A673 (cell line): ENCODE measurements at regions not wholly inside any gene's neighbourhood (a gene's known extent, or its start where the extent isn't known, plus 50 kb on each side); places are given as distances from the start of the nearest gene placed in this dataset.
"Not testable (repeated sequence)": the region's sequence is repeated elsewhere in the genome, so short reads cannot be mapped to it uniquely, and the experiment has no call there.

Source experiments
- BruUV-seq: library from RNA; stranded (reverse); fragments of 400-500 nt; replicated peaks from 2 replicates; lab custom pipeline; 2021; lab: Mats Ljungman, UMichigan
- CTCF ChIA-PET: fragments of 300-600 bp; sonication (Branson Sonifier 250); formaldehyde crosslinking; loops from one replicate; lab custom pipeline; 2022; ENCODE audit warnings: antibody characterized with exemption; lab: Charles Lee
- POLR2A ChIA-PET: fragments of 300-600 bp; sonication (Branson Sonifier 250); formaldehyde crosslinking; loops from one replicate; lab custom pipeline; 2022; ENCODE audit warnings: antibody characterized with exemption; ENCODE audit not compliant: low non-redundant PET; lab: Charles Lee
- DNase-seq: peaks from one replicate; pipeline ENCODE4 v3.0.0-alpha.2; 2015; ENCODE audit warnings: low spot score
- H3K27ac ChIP-seq: fragments of 200-600 bp; sonication (generic); 2 replicates; pipeline ENCODE4 v1.5.1; 2016; ENCODE audit warnings: mixed run types, low read depth, mild to moderate bottlenecking, mixed read lengths, antibody characterized with exemption, low read length; ENCODE audit not compliant: poor library complexity, severe bottlenecking
- H3K27me3 ChIP-seq: fragments of 200-600 bp; sonication (generic); replicated peaks from 2 replicates; pipeline ENCODE4 v1.6.1; 2017; ENCODE audit warnings: mixed run types, low read depth, mild to moderate bottlenecking, mixed read lengths, antibody characterized with exemption, low read length; ENCODE audit not compliant: insufficient read depth, poor library complexity
- H3K36me3 ChIP-seq: fragments of 200-600 bp; sonication (generic); 2 replicates; pipeline ENCODE4 v1.6.1; 2016; ENCODE audit warnings: mixed run types, mild to moderate bottlenecking, mixed read lengths, antibody characterized with exemption, low read length; ENCODE audit not compliant: insufficient read depth, poor library complexity, severe bottlenecking
- H3K4me1 ChIP-seq: fragments of 200-600 bp; sonication (generic); 2 replicates; pipeline ENCODE4 v1.6.1; 2017; ENCODE audit warnings: mixed run types, mild to moderate bottlenecking, mixed read lengths, antibody characterized with exemption, low read length; ENCODE audit not compliant: insufficient read depth, poor library complexity, severe bottlenecking
- H3K4me3 ChIP-seq: fragments of 200-600 bp; sonication (generic); 2 replicates; pipeline ENCODE4 v1.5.1; 2016; ENCODE audit warnings: low read depth, mixed run types, mild to moderate bottlenecking, mixed read lengths, low read length; ENCODE audit not compliant: poor library complexity, severe bottlenecking
- H3K9me3 ChIP-seq: fragments of 200-600 bp; sonication (generic); 2 replicates; pipeline ENCODE4 v1.6.1; 2016; ENCODE audit warnings: mixed run types, low read depth, mild to moderate bottlenecking, mixed read lengths, antibody characterized with exemption, low read length; ENCODE audit not compliant: poor library complexity, severe bottlenecking
- EZH2 ChIP-seq: fragments of 200-600 bp; sonication (generic); IDR thresholded peaks from 2 replicates; pipeline ENCODE4 v1.6.1; 2017; ENCODE audit warnings: borderline replicate concordance, low read depth, mild to moderate bottlenecking, mixed read lengths, antibody characterized with exemption, low read length; ENCODE audit not compliant: poor library complexity, severe bottlenecking
- intact Hi-C: fragments of 100-400 bp; cut with micrococcal nuclease; formaldehyde crosslinking; loops from one replicate; pipeline ENCODE4 v1.10.0; 2022; ENCODE audit not compliant: unreplicated experiment
- TF ChIP-seq, protein P1 (sequence below): fragments of 300-800, 200-600 bp; sonication (generic); conservative IDR thresholded peaks from 2 replicates; pipeline ENCODE4 v1.5.1; 2017; ENCODE audit warnings: low read depth, mild to moderate bottlenecking, antibody characterized with exemption, low read length, moderate library complexity, mixed read lengths

- BruUV-seq, DNase-seq, intact Hi-C loops, H3K27ac ChIP-seq, H3K9me3 ChIP-seq, H3K27me3 ChIP-seq, CTCF ChIA-PET, POLR2A ChIA-PET, H3K36me3 ChIP-seq, H3K4me1 ChIP-seq, H3K4me3 ChIP-seq: not testable (repeated sequence)
These were observed 53.3 kb upstream of the ARL4D start for GRCh38 chr17:43345515-43345914.

DNA sequence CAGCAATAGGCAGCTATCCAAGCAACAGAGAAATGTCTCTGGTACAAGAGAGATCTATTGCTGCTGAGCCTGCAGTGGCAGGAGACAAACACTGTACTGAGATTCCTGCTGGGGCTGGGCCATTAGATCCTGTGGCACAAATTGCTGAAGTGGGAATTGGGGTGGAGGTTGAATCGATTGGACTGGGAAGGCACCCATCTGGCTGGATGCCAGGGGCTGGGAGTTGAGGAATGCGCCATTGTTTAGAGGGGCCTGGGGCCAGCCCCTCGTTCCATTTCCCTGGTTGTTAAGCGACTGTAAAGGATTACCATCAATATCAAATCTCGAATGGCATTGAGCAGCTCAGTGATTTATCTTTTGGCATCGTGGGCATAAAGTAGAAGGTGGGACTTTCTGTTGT, 54.1 kb upstream of the ARL4D start:
- no TSS peak for BruUV-seq
- Histone ChIP-seq H3K4me3 (no peak overlapping the region), H3K36me3 (no peaks in the 10 kb centered on the region), H3K27ac (no peak overlapping the region), H3K9me3 (no peaks in the 10 kb centered on the region), H3K27me3 (no peaks in the 10 kb centered on the region), H3K4me1 (no peaks in the 10 kb centered on the region)
- intact Hi-C loops: no loop called here
- DNase-seq: no peak
- TF ChIP-seq EZH2: no peak
- TF ChIP-seq, protein P1, sequence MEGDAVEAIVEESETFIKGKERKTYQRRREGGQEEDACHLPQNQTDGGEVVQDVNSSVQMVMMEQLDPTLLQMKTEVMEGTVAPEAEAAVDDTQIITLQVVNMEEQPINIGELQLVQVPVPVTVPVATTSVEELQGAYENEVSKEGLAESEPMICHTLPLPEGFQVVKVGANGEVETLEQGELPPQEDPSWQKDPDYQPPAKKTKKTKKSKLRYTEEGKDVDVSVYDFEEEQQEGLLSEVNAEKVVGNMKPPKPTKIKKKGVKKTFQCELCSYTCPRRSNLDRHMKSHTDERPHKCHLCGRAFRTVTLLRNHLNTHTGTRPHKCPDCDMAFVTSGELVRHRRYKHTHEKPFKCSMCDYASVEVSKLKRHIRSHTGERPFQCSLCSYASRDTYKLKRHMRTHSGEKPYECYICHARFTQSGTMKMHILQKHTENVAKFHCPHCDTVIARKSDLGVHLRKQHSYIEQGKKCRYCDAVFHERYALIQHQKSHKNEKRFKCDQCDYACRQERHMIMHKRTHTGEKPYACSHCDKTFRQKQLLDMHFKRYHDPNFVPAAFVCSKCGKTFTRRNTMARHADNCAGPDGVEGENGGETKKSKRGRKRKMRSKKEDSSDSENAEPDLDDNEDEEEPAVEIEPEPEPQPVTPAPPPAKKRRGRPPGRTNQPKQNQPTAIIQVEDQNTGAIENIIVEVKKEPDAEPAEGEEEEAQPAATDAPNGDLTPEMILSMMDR: no peak
- ChIA-PET CTCF (no interaction called here), POLR2A (no interaction called here)

DNA sequence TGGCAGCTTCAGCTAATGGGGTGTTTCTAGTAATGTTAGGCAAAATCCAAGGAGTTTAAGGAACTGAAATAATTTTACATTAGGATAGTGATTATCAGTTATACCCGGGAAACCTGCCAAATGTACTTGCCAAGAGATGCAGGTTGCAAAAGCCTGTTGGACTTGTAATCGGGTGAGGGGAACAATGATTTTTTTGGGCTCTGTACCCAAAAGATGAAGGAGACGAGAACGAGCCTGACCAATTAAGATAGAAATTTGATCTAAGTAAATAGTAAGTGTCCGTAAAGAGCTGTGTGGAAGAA, 56.3 kb upstream of the ARL4D start:
- no peaks in the 10 kb centered on the region for H3K36me3 ChIP-seq
- CTCF ChIA-PET: interaction anchor here (1.1 kb wide), 1 partner anchor 141 kb away, joined by 3 read pairs; the partner anchor contains the start of gene DHX8
- intact Hi-C loops: no loop called here
- TF ChIP-seq EZH2: no peak
- TF ChIP-seq, protein P1: no peak
- H3K4me3 ChIP-seq: no peak overlapping the region
- H3K27ac ChIP-seq: no peak overlapping the region
- POLR2A ChIA-PET: no interaction called here
- H3K27me3 ChIP-seq: no peaks in the 10 kb centered on the region
- no TSS peak for BruUV-seq
- no peaks in the 10 kb centered on the region for H3K4me1 ChIP-seq
- DNase-seq: no peak
- no peaks in the 10 kb centered on the region for H3K9me3 ChIP-seq
